SK-N-MC (cell line): ENCODE measurements at regions not wholly inside any gene's neighbourhood (a gene's known extent, or its start where the extent isn't known, plus 50 kb on each side); places are given as distances from the start of the nearest gene placed in this dataset.

Source experiments
- EZH2 ChIP-seq: fragments of 200-600 bp; sonication (generic); IDR thresholded peaks from one replicate; pipeline ENCODE4 v1.6.1; 2017; ENCODE audit warnings: antibody characterized with exemption
- POLR2AphosphoS5 ChIP-seq: IDR thresholded peaks from 2 replicates; pipeline ENCODE4 v1.6.1; 2012; ENCODE audit warnings: mild to moderate bottlenecking, low read depth, low read length, borderline replicate concordance

- TF ChIP-seq POLR2AphosphoS5, result no peak
- no peak for TF ChIP-seq EZH2
Observed at GRCh38 chr13:34086281-34086680, 268.3 kb downstream of the RFC3 start.
